ENCODE measurements at regions not wholly inside any gene's neighbourhood (a gene's known extent, or its start where the extent isn't known, plus 50 kb on each side); places are given as distances from the start of the nearest gene placed in this dataset.

GRCh38 chr9:14560194-14560593 lies 133.0 kb downstream of the ZDHHC21 start:
- DNase-seq = no peak

GRCh38 chr9:14554886-14555285 lies 138.3 kb downstream of the ZDHHC21 start:
- no peak for DNase-seq

GRCh38 chr9:14547245-14548060 lies 145.8 kb downstream of the ZDHHC21 start:
- no peak for DNase-seq

- DNase-seq = no peak
Measured at GRCh38 chr9:14546693-14547092, 146.5 kb downstream of the ZDHHC21 start.

- DNase-seq = no peak
Measured at GRCh38 chr9:14542071-14542470, 151.2 kb downstream of the ZDHHC21 start.

GRCh38 chr9:14538526-14538925 lies 154.7 kb downstream of the ZDHHC21 start:
- DNase-seq = no peak

GRCh38 chr9:14535161-14535955 lies 157.9 kb downstream of the ZDHHC21 start:
- DNase-seq = no peak

GRCh38 chr9:14533867-14534640 lies 159.2 kb downstream of the ZDHHC21 start:
- DNase-seq = no peak

GRCh38 chr9:14532456-14533115 lies 160.6 kb downstream of the ZDHHC21 start:
- DNase-seq = no peak

GRCh38 chr9:14531341-14532269 lies 161.6 kb downstream of the ZDHHC21 start:
- DNase-seq = no peak

GRCh38 chr9:14530841-14531240 lies 162.4 kb downstream of the ZDHHC21 start:
- no peak for DNase-seq

- no peak for DNase-seq
Measured at GRCh38 chr9:14530366-14530765, 162.9 kb downstream of the ZDHHC21 start.

- no peak for DNase-seq
Measured at GRCh38 chr9:14529629-14530028, 163.6 kb downstream of the ZDHHC21 start.

- DNase-seq = no peak
Measured at GRCh38 chr9:14529054-14529453, 164.2 kb downstream of the ZDHHC21 start.

- DNase-seq = no peak
Measured at GRCh38 chr9:14526504-14526903, 166.7 kb downstream of the ZDHHC21 start.

GRCh38 chr9:14525856-14526255 lies 167.4 kb downstream of the ZDHHC21 start:
- no peak for DNase-seq

- DNase-seq = no peak
Measured at GRCh38 chr9:14524873-14525515, 168.2 kb downstream of the ZDHHC21 start.

GRCh38 chr9:14523545-14523944 lies 169.7 kb downstream of the ZDHHC21 start:
- DNase-seq = no peak

GRCh38 chr9:14522627-14523379 lies 170.4 kb downstream of the ZDHHC21 start:
- DNase-seq = no peak

- DNase-seq = no peak
Measured at GRCh38 chr9:14520341-14520740, 172.9 kb downstream of the ZDHHC21 start.
